ENCODE measurements at regions not wholly inside any gene's neighbourhood (a gene's known extent, or its start where the extent isn't known, plus 50 kb on each side); places are given as distances from the start of the nearest gene placed in this dataset.

- H3K27me3 ChIP-seq, result peaks cover 3% of the 10 kb centered on the region
- H3K36me3 ChIP-seq (replicated peaks; ENCODE audit: insufficient read depth, low read depth), result no peaks in the 10 kb centered on the region
- H2AFZ ChIP-seq, result no peak overlapping the region
- no peaks in the 10 kb centered on the region for H3K9me2 ChIP-seq (replicated peaks; ENCODE audit: insufficient read depth)
- DNase-seq (ENCODE audit: low spot score), result no peak
- H3K4me3 ChIP-seq, result no peak overlapping the region
- H3K79me2 ChIP-seq, result no peaks in the 10 kb centered on the region
- no peaks in the 10 kb centered on the region for H4K20me1 ChIP-seq (ENCODE audit: insufficient read depth, poor library complexity, severe bottlenecking)
- whole genome bisulfite sequencing (ENCODE audit: low lambda C conversion rate, missing lambda C conversion rate), result 92% methylated on average over 11 of the region's 11 CpGs
- H3K27ac ChIP-seq, result no peak overlapping the region
- H3K4me2 ChIP-seq, result no peak overlapping the region
- TF ChIP-seq EZH2phosphoT487 (IDR thresholded peaks at IDR 0.05; ENCODE audit: low read depth, severe bottlenecking, unreplicated experiment) (no peak), CTCF (IDR thresholded peaks at IDR 0.05; ENCODE audit: poor library complexity) (no peak)
- no peaks in the 10 kb centered on the region for H3K9me3 ChIP-seq (ENCODE audit: low read depth)
- H3K4me1 ChIP-seq (ENCODE audit: insufficient read depth), result peaks cover 6% of the 10 kb centered on the region
These were observed 497.5 kb upstream of the MGMT start for GRCh38 chr10:128969551-128969950.

- 70% methylated on average over 11 of the region's 11 CpGs for WGBS (ENCODE audit: low lambda C conversion rate, missing lambda C conversion rate)
These were observed 495.5 kb upstream of the MGMT start for GRCh38 chr10:128971374-128972035.

GRCh38 chr10:128972036-128972405 is 495.0 kb upstream of the MGMT start:
- peaks cover 3% of the 10 kb centered on the region for H3K27me3 ChIP-seq
- H3K4me1 ChIP-seq (ENCODE audit: insufficient read depth), result peaks cover 6% of the 10 kb centered on the region
- no peak overlapping the region for H3K4me3 ChIP-seq
- H3K9me2 ChIP-seq (replicated peaks; ENCODE audit: insufficient read depth), result no peaks in the 10 kb centered on the region
- H3K36me3 ChIP-seq (replicated peaks; ENCODE audit: insufficient read depth, low read depth), result no peaks in the 10 kb centered on the region
- no peaks in the 10 kb centered on the region for H3K79me2 ChIP-seq
- H3K9me3 ChIP-seq (ENCODE audit: low read depth), result no peaks in the 10 kb centered on the region
- no peak for DNase-seq (ENCODE audit: low spot score)
- 94% methylated on average over 2 of the region's 2 CpGs for WGBS (ENCODE audit: low lambda C conversion rate, missing lambda C conversion rate)
- H3K4me2 ChIP-seq, result no peak overlapping the region
- H4K20me1 ChIP-seq (ENCODE audit: insufficient read depth, poor library complexity, severe bottlenecking), result no peaks in the 10 kb centered on the region
- no peak for TF ChIP-seq CTCF (IDR thresholded peaks at IDR 0.05; ENCODE audit: poor library complexity)
- TF ChIP-seq EZH2phosphoT487 (IDR thresholded peaks at IDR 0.05; ENCODE audit: low read depth, severe bottlenecking, unreplicated experiment), result no peak
- TF ChIP-seq EZH2 (IDR thresholded peaks at IDR 0.05; ENCODE audit: borderline replicate concordance), result no peak
- peak overlapping the region; percentile 52 for H3K27ac ChIP-seq
- H2AFZ ChIP-seq, result no peak overlapping the region

More at GRCh38 chr10:128971374-128972035, 495.5 kb upstream of the MGMT start:
- no peak overlapping the region for H2AFZ ChIP-seq
- H3K27ac ChIP-seq, result peak overlapping the region; percentile 60
- H3K4me1 ChIP-seq (ENCODE audit: insufficient read depth), result peaks cover 6% of the 10 kb centered on the region
- H3K4me3 ChIP-seq, result no peak overlapping the region
- H3K36me3 ChIP-seq (replicated peaks; ENCODE audit: insufficient read depth, low read depth), result no peaks in the 10 kb centered on the region
- peaks cover 3% of the 10 kb centered on the region for H3K27me3 ChIP-seq
- H3K9me3 ChIP-seq (ENCODE audit: low read depth), result no peaks in the 10 kb centered on the region
- no peak overlapping the region for H3K4me2 ChIP-seq
- no peaks in the 10 kb centered on the region for H3K79me2 ChIP-seq
- TF ChIP-seq CTCF (IDR thresholded peaks at IDR 0.05; ENCODE audit: poor library complexity), result no peak
- TF ChIP-seq EZH2 (IDR thresholded peaks at IDR 0.05; ENCODE audit: borderline replicate concordance), result no peak
- no peak for TF ChIP-seq EZH2phosphoT487 (IDR thresholded peaks at IDR 0.05; ENCODE audit: low read depth, severe bottlenecking, unreplicated experiment)
- DNase-seq (ENCODE audit: low spot score), result peak; percentile 49
- no peaks in the 10 kb centered on the region for H4K20me1 ChIP-seq (ENCODE audit: insufficient read depth, poor library complexity, severe bottlenecking)
- H3K9me2 ChIP-seq (replicated peaks; ENCODE audit: insufficient read depth), result no peaks in the 10 kb centered on the region
